Adipocyte (in vitro differentiated cells): ENCODE measurements at regions not wholly inside any gene's neighbourhood (a gene's known extent, or its start where the extent isn't known, plus 50 kb on each side); places are given as distances from the start of the nearest gene placed in this dataset.

Source experiments
- DNase-seq: peaks from one replicate; pipeline ENCODE4 v3.0.0-alpha.2; 2015; ENCODE audit warnings: low read depth
- H3K27me3 ChIP-seq: replicated peaks from 2 replicates; pipeline ENCODE4 v1.7.0; 2013; ENCODE audit warnings: mild to moderate bottlenecking, low read length, moderate library complexity; ENCODE audit not compliant: control insufficient read depth, insufficient read depth
- H3K36me3 ChIP-seq: 2 replicates; pipeline ENCODE4 v1.7.0; 2013; ENCODE audit warnings: low read length, mild to moderate bottlenecking, moderate library complexity; ENCODE audit not compliant: control insufficient read depth, insufficient read depth, severe bottlenecking
- H3K4me1 ChIP-seq: 2 replicates; pipeline ENCODE4 v1.7.0; 2013; ENCODE audit warnings: mild to moderate bottlenecking, low read length, moderate library complexity; ENCODE audit not compliant: control insufficient read depth, insufficient read depth
- H3K4me3 ChIP-seq: 2 replicates; pipeline ENCODE4 v1.7.0; 2013; ENCODE audit warnings: mild to moderate bottlenecking, low read length, moderate library complexity
- H3K9ac ChIP-seq: 2 replicates; pipeline ENCODE4 v1.7.0; 2013; ENCODE audit warnings: mild to moderate bottlenecking, low read length, moderate library complexity
- H3K9me3 ChIP-seq: 2 replicates; pipeline ENCODE4 v1.7.0; 2013; ENCODE audit warnings: mild to moderate bottlenecking, low read length, moderate library complexity; ENCODE audit not compliant: control insufficient read depth

DNA sequence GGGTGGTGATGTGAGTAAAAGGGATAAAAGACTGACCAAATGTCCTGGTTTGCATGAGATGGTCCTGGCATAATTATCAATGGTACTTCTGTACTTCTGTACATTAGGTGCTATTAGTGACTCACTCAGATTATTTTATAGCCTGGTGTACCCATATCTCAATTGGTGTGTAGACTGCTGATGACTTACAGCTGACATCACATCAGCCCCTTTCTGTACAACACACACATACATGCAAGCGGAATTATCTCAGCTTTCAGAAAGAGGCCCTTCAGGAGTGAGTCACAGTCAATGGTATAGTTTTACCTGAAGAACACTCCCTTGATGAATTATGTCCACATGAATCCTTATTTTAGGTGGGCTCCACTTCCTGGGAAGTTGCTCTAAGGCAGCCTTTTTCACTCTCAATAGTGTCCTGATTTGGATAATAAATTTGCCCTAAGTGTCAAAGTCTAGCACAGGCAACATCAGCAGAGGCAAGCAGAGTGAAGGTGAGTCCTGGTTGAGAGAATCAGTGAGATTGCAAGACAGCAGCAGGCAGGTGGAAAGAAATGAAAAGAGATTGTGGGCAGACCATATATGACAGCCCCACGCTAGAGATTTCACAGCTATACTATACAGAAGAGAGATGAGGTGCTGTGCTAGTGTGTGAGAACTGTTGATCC, 137.0 kb downstream of the ZPLD1 start:
- no peaks in the 10 kb centered on the region for H3K27me3 ChIP-seq
- no peaks in the 10 kb centered on the region for H3K9me3 ChIP-seq
- H3K9ac ChIP-seq, result no peak overlapping the region
- no peaks in the 10 kb centered on the region for H3K4me1 ChIP-seq
- H3K36me3 ChIP-seq, result no peaks in the 10 kb centered on the region
- H3K4me3 ChIP-seq, result no peak overlapping the region
- no peak for DNase-seq

DNA sequence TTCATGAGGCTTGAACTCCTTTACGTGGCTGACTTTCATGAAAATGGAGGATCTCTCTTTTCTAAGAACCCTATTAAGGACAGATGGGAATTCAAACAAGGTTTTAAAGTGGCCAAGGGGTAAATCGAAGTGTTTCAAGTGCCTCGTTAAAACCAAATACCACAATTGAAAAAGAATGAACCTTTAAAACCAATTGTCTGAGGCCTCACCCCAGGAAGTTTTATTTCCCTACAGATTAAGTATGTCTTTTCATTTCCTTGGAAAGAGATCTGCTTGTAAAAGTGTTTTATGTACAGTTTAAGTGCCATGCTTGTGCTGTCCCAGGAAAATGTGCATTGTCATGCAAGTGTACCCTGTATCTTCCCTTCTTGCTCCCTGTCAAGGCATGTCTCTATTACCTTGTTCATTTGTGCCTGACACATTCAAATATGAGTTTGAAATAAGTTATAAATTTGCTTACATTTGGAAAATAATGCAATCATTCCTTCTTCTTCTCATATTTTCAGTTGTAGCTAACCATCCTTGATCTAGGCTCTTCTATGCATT, 138.7 kb downstream of the ZPLD1 start:
- Histone ChIP-seq H3K27me3 (no peaks in the 10 kb centered on the region), H3K36me3 (no peaks in the 10 kb centered on the region), H3K4me1 (no peaks in the 10 kb centered on the region), H3K9me3 (no peaks in the 10 kb centered on the region), H3K9ac (no peak overlapping the region), H3K4me3 (no peak overlapping the region)
- no peak for DNase-seq

DNA sequence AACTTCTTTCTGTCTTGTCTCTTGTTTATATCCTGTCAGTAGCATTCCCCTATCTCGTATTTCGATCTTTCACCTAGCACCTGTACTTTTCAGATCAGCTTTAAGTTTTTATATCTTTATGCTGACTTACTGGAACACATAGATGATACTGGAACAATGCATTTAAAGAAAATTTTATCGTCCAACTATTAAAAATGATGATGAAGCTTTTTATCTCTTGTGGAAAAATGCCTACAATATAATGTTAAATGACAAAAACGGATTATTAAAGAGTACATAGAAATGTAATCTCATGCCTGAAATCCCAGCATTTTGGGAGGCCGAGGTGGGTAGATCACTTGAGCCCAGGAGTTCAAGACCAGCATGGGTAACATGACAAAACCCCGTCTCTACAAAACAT, 139.5 kb downstream of the ZPLD1 start:
- no peak overlapping the region for H3K4me3 ChIP-seq
- no peaks in the 10 kb centered on the region for H3K27me3 ChIP-seq
- no peaks in the 10 kb centered on the region for H3K9me3 ChIP-seq
- H3K36me3 ChIP-seq, result no peaks in the 10 kb centered on the region
- DNase-seq, result no peak
- H3K9ac ChIP-seq, result no peak overlapping the region
- H3K4me1 ChIP-seq, result no peaks in the 10 kb centered on the region

DNA sequence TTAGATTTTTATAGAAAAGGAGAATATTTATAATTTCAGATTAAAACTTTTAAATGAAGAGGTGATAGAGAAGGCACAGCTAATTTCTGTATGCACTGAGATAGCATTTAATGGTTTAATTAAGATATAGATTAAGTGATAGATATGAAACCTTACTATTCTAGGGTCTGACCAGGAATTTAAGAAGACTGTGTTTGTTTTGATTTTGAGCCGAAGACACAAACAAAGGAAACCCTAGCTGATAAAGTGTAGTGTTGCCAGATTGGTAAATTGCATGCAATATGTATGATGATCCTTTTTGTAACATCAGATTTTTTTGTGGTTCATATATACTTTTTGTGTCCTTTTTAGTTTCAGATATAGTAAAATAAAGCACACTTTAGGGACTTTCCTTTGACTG, 141.8 kb downstream of the ZPLD1 start:
- Histone ChIP-seq H3K36me3 (no peaks in the 10 kb centered on the region), H3K9ac (no peak overlapping the region)
- no peak for DNase-seq

DNA sequence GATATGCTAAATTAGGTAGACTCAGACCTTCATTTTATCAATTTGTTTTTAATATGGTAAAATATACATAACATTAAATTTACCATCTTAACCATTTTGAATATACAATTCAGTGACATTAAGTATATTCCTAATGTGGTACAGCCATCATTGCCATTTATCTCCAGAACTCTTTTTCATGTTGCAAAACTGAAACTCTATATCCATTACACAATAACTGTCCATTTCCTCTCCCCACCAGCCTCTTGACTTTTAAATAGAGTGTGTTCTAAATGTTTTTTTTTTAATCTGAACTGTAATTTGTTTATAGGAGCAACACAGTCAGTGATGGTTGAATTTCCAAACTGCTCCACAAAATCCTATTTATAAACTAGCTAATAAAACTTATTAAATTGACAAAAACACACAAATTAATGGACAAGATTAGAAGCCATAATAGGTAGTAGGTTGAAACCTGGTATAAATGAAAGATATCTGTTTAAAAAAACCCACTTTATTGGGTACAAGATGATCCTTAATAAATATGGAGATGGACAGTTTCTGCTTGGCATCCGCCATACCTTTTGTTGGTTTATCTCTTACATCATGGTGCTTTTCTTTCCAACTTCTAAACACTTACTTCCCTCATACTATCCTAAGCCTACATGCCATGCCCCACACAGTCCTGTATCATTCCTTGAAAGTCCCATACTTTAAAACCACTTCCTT, 142.4 kb downstream of the ZPLD1 start:
- Histone ChIP-seq H3K4me1 (no peaks in the 10 kb centered on the region), H3K36me3 (no peaks in the 10 kb centered on the region), H3K9me3 (no peaks in the 10 kb centered on the region), H3K27me3 (no peaks in the 10 kb centered on the region), H3K9ac (no peak overlapping the region), H3K4me3 (no peak overlapping the region)
- DNase-seq, result peak; percentile 22

More for the DNA sequence above, 141.8 kb downstream of the ZPLD1 start:
- no peaks in the 10 kb centered on the region for H3K27me3 ChIP-seq
- no peaks in the 10 kb centered on the region for H3K4me1 ChIP-seq
- H3K9me3 ChIP-seq, result no peaks in the 10 kb centered on the region
- no peak overlapping the region for H3K4me3 ChIP-seq

DNA sequence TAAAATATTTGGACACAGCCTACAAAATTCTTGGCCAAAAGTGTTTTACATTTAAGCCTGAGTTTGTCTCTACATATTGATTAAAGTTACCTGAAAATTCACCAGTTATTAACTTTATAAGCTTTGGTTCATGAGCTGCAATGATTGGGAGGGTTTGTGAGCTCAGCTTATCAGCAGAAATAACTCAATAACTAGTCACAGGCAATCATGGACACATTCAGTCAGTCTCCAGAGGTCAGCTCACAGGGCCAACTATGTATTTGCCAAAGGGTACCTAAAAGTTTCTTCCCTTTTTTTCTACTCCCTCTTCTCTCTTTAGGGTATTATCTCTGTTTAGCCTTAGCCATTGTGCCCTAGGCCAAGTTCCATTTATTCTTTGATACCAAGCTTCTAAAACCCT, 145.9 kb downstream of the ZPLD1 start:
- H3K4me3 ChIP-seq, result no peak overlapping the region
- H3K27me3 ChIP-seq, result no peaks in the 10 kb centered on the region
- H3K4me1 ChIP-seq, result no peaks in the 10 kb centered on the region
- H3K9ac ChIP-seq, result no peak overlapping the region
- DNase-seq, result no peak
- no peaks in the 10 kb centered on the region for H3K9me3 ChIP-seq
- H3K36me3 ChIP-seq, result no peaks in the 10 kb centered on the region

DNA sequence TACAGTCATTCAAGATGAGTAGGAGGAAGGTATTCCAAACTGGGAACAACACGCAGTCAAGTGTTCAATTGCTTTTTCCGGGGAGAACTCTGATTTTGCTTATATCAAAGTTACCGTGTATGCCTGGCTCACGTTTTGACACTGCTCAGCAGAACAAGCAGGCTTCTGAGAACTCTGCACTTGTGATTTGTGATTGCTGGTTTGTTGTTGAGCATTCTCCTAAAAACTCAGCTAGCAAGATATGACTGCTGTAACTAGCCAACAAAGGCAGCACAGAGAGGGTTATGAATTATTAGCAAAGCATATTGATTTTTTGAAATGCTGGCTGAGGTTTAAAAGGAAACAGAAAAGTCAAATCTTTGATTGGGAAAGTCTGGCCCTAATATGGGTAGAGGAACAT, 151.7 kb downstream of the ZPLD1 start:
- no peak overlapping the region for H3K9ac ChIP-seq
- no peaks in the 10 kb centered on the region for H3K4me1 ChIP-seq
- no peak overlapping the region for H3K4me3 ChIP-seq
- H3K9me3 ChIP-seq, result peaks cover 2% of the 10 kb centered on the region
- no peaks in the 10 kb centered on the region for H3K36me3 ChIP-seq
- DNase-seq, result no peak
- H3K27me3 ChIP-seq, result no peaks in the 10 kb centered on the region

DNA sequence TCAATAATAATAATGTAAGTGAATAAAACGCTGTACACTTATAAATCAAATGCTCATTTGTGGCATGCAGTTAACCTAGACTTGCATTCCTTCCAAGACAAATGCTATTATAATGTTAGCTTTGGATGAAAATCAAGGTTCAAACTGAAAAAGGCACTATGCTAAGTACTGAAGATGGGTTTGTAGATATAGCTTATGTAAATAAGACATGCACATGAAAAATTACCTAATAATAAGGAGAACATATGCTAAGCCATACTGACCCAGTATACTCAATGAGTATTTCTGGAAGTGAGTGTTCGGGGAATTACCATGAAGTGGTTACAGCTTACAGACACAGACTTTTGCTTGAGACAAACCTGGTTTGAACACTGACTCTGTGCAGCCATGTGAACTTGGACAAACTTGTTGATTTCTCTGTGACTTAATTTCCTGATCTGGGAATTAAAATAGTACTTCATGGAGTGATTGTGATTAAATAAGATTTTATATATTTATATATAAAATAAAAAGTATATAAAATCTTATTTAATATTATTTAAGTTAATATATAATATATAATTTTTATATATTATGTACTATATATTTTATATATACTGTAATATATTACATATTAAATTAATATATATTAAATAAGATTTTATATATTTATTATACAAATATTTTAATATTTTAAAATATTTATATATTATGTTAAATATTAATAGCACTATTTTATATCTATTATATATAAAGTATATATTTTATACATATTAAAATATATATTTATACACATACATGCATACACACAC, 159.2 kb downstream of the ZPLD1 start:
- Histone ChIP-seq H3K9me3 (peaks cover 2% of the 10 kb centered on the region), H3K4me3 (no peak overlapping the region), H3K4me1 (no peaks in the 10 kb centered on the region), H3K9ac (no peak overlapping the region), H3K27me3 (no peaks in the 10 kb centered on the region), H3K36me3 (no peaks in the 10 kb centered on the region)
- no peak for DNase-seq

DNA sequence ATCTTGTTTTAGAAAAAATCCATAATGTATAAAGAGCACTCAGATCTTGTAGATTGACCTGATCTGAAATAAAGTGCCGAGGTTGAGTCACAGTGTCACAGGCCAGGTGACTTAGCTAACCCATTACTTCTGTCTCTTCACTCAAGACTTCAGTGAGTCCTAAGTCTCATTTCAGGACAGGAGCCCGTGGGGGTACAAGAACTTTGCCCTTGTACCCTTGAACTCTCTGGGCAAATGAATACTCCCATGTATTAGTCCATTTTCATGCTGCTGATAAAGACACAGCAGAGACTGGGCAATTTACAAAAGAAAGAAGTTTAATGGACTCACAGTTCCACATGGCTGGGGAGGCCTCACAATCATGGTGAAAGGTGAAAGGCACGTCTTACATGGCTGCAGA, 160.2 kb downstream of the ZPLD1 start:
- DNase-seq, result no peak
- no peak overlapping the region for H3K9ac ChIP-seq
- no peaks in the 10 kb centered on the region for H3K4me1 ChIP-seq
- H3K9me3 ChIP-seq, result peaks cover 2% of the 10 kb centered on the region
- no peak overlapping the region for H3K4me3 ChIP-seq
- no peaks in the 10 kb centered on the region for H3K36me3 ChIP-seq
- no peaks in the 10 kb centered on the region for H3K27me3 ChIP-seq

DNA sequence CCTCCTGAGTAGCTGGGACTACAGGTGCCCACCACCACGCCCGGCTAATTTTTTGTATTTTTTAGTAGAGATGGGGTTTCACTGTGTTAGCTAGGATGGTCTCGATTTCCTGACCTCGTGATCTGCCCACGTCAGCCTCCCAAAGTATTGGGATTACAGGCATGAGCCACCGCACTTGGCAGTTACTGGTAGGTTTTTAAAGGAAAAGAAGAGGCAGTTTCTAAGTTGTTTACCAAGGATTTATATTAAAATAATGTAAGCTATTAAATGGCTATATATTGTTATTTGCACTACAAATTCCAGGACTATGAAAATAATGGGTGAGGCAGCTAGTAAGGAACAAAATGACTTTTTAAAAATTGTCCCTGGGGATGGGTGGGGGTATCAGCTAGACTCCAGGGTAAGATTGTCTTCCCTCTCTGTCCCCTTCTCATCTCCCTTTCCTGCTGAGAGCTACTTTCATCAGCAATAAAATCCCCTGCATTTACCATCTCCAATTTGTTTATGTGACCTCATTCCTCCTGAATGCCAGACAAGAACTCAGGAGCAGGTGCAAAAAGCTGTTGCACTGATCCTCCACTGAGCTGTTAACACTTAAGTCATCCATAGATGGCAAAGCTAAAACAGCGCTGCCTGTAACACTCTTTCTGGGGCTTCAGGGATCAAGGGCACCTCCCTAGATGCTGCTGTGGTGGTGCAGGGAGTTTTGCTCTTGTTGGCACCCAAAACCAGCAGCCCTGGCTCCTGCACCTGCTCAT, 165.2 kb downstream of the ZPLD1 start:
- no peak for DNase-seq
- Histone ChIP-seq H3K9me3 (no peaks in the 10 kb centered on the region), H3K27me3 (no peaks in the 10 kb centered on the region), H3K36me3 (no peaks in the 10 kb centered on the region), H3K4me1 (no peaks in the 10 kb centered on the region), H3K9ac (no peak overlapping the region), H3K4me3 (no peak overlapping the region)

DNA sequence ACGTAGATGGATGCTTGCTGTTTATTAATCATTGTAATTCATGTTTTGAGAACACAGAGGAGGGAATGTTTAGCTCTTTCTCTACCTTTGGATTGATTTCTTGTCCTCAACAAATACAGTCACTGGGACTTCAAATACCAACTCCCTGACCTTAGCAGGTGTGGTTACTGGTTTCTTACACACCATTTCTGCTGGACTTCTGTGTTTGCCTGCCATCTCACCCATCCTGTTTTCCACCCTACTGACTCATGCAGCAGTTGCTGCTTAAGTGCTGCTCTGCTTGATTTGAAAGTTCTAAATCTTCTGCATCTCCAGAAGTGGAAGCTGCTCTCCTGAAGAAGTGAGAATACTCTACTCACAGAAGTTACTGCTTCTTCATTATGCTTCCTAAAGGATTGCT, 170.3 kb downstream of the ZPLD1 start:
- H3K9me3 ChIP-seq, result no peaks in the 10 kb centered on the region
- H3K36me3 ChIP-seq, result no peaks in the 10 kb centered on the region
- no peak overlapping the region for H3K4me3 ChIP-seq
- DNase-seq, result no peak
- H3K4me1 ChIP-seq, result no peaks in the 10 kb centered on the region
- H3K27me3 ChIP-seq, result peaks cover 4% of the 10 kb centered on the region
- H3K9ac ChIP-seq, result no peak overlapping the region
